Body of pancreas (tissue), 4 donors: ENCODE measurements at regions not wholly inside any gene's neighbourhood (a gene's known extent, or its start where the extent isn't known, plus 50 kb on each side); places are given as distances from the start of the nearest gene placed in this dataset.

ENCODE experiments used
- ATAC-seq: fragments of 150-250 bp; one replicate; pipeline ENCODE4 v1.9.1; 2016
- DNase-seq, 4 donors: peaks; one replicate each; pipeline ENCODE4 v3.0.0-alpha.2; 2019
- H3K27ac ChIP-seq, 4 donors: fragments of 200-600 bp; sonication (generic); 1 replicate in 3 of 4; 2 replicates in 1 of 4; pipeline versions ENCODE4 v1.5.1 to v1.6.1; 2016 to 2019; ENCODE audit warnings: mild to moderate bottlenecking in 1 of 4, mixed read lengths in 1 of 4, moderate library complexity in 1 of 4
- H3K27me3 ChIP-seq, 2 donors: fragments of 200-600 bp; sonication (generic); one replicate each; pipeline ENCODE4 v1.6.0; 2016; ENCODE audit warnings: mild to moderate bottlenecking in 1 of 2
- H3K36me3 ChIP-seq, 2 donors: fragments of 200-600 bp; sonication (generic); replicated peaks in 1 of 2; 2 replicates each; pipeline ENCODE4 v1.5.1; 2016; ENCODE audit warnings: low read depth in 2 of 2; ENCODE audit not compliant: insufficient read depth in 1 of 2
- H3K4me1 ChIP-seq: fragments of 200-600 bp; sonication (generic); one replicate; pipeline ENCODE4 v1.6.0; 2016
- H3K4me3 ChIP-seq, 2 donors: fragments of 200-600 bp; sonication (generic); 1 replicate in 1 of 2; 2 replicates in 1 of 2; pipeline ENCODE4 v1.5.1; 2016 to 2019
- H3K9me3 ChIP-seq, 3 donors: fragments of 200-600 bp; sonication (generic); 1 replicate in 2 of 3; 2 replicates in 1 of 3; pipeline ENCODE4 v1.5.1; 2016
- CTCF ChIP-seq, 7 experiments: fragments of 450-650 bp in 4 of 7; fragments of 200-600 bp in 3 of 7; sonication (generic) in 3 of 7; IDR thresholded peaks; one replicate each; pipeline ENCODE4 v1.5.1; 2016 to 2019; ENCODE audit warnings: antibody characterized with exemption in 7 of 7
- POLR2A ChIP-seq, 3 donors: fragments of 450-650 bp; IDR thresholded peaks; one replicate each; pipeline ENCODE4 v1.6.1; 2016; ENCODE audit warnings: antibody characterized with exemption in 3 of 3, mild to moderate bottlenecking in 2 of 3
- WGBS, 2 donors: methylation state at CpG; one replicate each; pipeline ENCODE4 v1.1.5; 2017; 5-methylcytosine and 5-hydroxymethylcytosine counted together
- intact Hi-C: fragments of 100-400 bp; cut with DNase I; formaldehyde crosslinking; loops from one replicate; pipeline ENCODE4 v1.15.1; 2023

- TF ChIP-seq CTCF (IDR thresholded peaks at IDR 0.05) (no peak), POLR2A (IDR thresholded peaks at IDR 0.05) (no peak)
- Histone ChIP-seq H3K9me3 (peaks cover 0 to 7% (median 0%) of the 10 kb centered on the region in 3 donors), H3K27me3 (no peaks in the 10 kb centered on the region), H3K4me1 (no peaks in the 10 kb centered on the region), H3K4me3 (no peak overlapping the region), H3K36me3 (no peaks in the 10 kb centered on the region), H3K27ac (no peak overlapping the region)
- DNase-seq (no peak), ATAC-seq (no peak)
- intact Hi-C loops, result no loop called here
- WGBS, 2 donors, result 12 to 22% methylated on average over 3 of the region's 3 CpGs
Measured at GRCh38 chr16:48965386-48965785, 316.3 kb downstream of the CBLN1 start.

GRCh38 chr16:48963901-48964615 lies 317.6 kb downstream of the CBLN1 start:
- DNase-seq, result no peak
- 63 to 91% methylated on average over 1 of the region's 1 CpG for WGBS, 2 donors
- intact Hi-C loops, result no loop called here
- Histone ChIP-seq H3K27me3 (no peaks in the 10 kb centered on the region), H3K27ac (no peak overlapping the region), H3K4me3 (no peak overlapping the region), H3K36me3 (no peaks in the 10 kb centered on the region), H3K4me1 (no peaks in the 10 kb centered on the region), H3K9me3 (peaks cover 0 to 7% (median 0%) of the 10 kb centered on the region in 3 donors)
- no peak for ATAC-seq
- TF ChIP-seq POLR2A (IDR thresholded peaks at IDR 0.05), result no peak

GRCh38 chr16:48963306-48963705 lies 318.3 kb downstream of the CBLN1 start:
- ATAC-seq, result no peak
- H3K36me3 ChIP-seq, result no peaks in the 10 kb centered on the region
- 17 to 42% methylated on average over 2 to 3 of the region's 3 CpGs for WGBS, 2 donors
- intact Hi-C loops, result no loop called here
- no peaks in the 10 kb centered on the region for H3K27me3 ChIP-seq
- peaks cover 0 to 7% (median 0%) of the 10 kb centered on the region in 3 donors for H3K9me3 ChIP-seq
- DNase-seq, result no peak
- no peak overlapping the region for H3K4me3 ChIP-seq
- H3K4me1 ChIP-seq, result no peaks in the 10 kb centered on the region
- no peak overlapping the region for H3K27ac ChIP-seq
- no peak for TF ChIP-seq POLR2A (IDR thresholded peaks at IDR 0.05)
- TF ChIP-seq CTCF (IDR thresholded peaks at IDR 0.05), result no peak

GRCh38 chr16:48961546-48961945 lies 320.1 kb downstream of the CBLN1 start:
- TF ChIP-seq POLR2A (IDR thresholded peaks at IDR 0.05) (no peak), CTCF (IDR thresholded peaks at IDR 0.05) (no peak)
- ATAC-seq (no peak), DNase-seq (no peak)
- H3K27ac ChIP-seq, result no peak overlapping the region
- peaks cover 0 to 7% (median 0%) of the 10 kb centered on the region in 3 donors for H3K9me3 ChIP-seq
- WGBS, 2 donors, result 56 to 63% methylated on average over 4 of the region's 4 CpGs
- no peak overlapping the region for H3K4me3 ChIP-seq
- H3K4me1 ChIP-seq, result no peaks in the 10 kb centered on the region
- no peaks in the 10 kb centered on the region for H3K36me3 ChIP-seq
- intact Hi-C loops, result no loop called here
- no peaks in the 10 kb centered on the region for H3K27me3 ChIP-seq

- peaks cover 0 to 7% (median 0%) of the 10 kb centered on the region in 3 donors for H3K9me3 ChIP-seq
- no peak for TF ChIP-seq POLR2A (IDR thresholded peaks at IDR 0.05)
- TF ChIP-seq CTCF (IDR thresholded peaks at IDR 0.05), result no peak
- intact Hi-C loops, result no loop called here
- no peak overlapping the region for H3K27ac ChIP-seq
- WGBS, 2 donors, result 78% methylated on average over 5 of the region's 5 CpGs
- no peaks in the 10 kb centered on the region for H3K36me3 ChIP-seq
- no peaks in the 10 kb centered on the region for H3K4me1 ChIP-seq
- no peak overlapping the region for H3K4me3 ChIP-seq
- ATAC-seq (no peak), DNase-seq (no peak)
- no peaks in the 10 kb centered on the region for H3K27me3 ChIP-seq
Measured at GRCh38 chr16:48960830-48961229, 320.8 kb downstream of the CBLN1 start.
